Dermis blood vessel endothelial cell (primary cell): ENCODE measurements at regions not wholly inside any gene's neighbourhood (a gene's known extent, or its start where the extent isn't known, plus 50 kb on each side); places are given as distances from the start of the nearest gene placed in this dataset.

Experiments
- DNase-seq: peaks from one replicate; pipeline ENCODE4 v3.0.0; 2010

GRCh38 chr7:97470726-97471125 is 261.2 kb upstream of the TAC1 start:
- DNase-seq, result no peak

- DNase-seq, result no peak
Observed at GRCh38 chr7:97471491-97471890, 260.4 kb upstream of the TAC1 start.

- DNase-seq, result no peak
Observed at GRCh38 chr7:97479740-97480290, 252.1 kb upstream of the TAC1 start.

GRCh38 chr7:97480772-97481390 is 251.0 kb upstream of the TAC1 start:
- no peak for DNase-seq

- DNase-seq, result no peak
Observed at GRCh38 chr7:97495487-97495886, 236.4 kb upstream of the TAC1 start.

GRCh38 chr7:97499204-97499603 is 232.7 kb upstream of the TAC1 start:
- no peak for DNase-seq

GRCh38 chr7:97503367-97504094 is 228.4 kb upstream of the TAC1 start:
- DNase-seq, result no peak

- no peak for DNase-seq
Observed at GRCh38 chr7:97506728-97507127, 225.2 kb upstream of the TAC1 start.

GRCh38 chr7:97512441-97513207 is 219.3 kb upstream of the TAC1 start:
- DNase-seq, result no peak

- no peak for DNase-seq
Observed at GRCh38 chr7:97513326-97513725, 218.6 kb upstream of the TAC1 start.

- no peak for DNase-seq
Observed at GRCh38 chr7:97541188-97541587, 190.7 kb upstream of the TAC1 start.

- no peak for DNase-seq
Observed at GRCh38 chr7:97555857-97556421, 175.9 kb upstream of the TAC1 start.

- no peak for DNase-seq
Observed at GRCh38 chr7:97565665-97566064, 166.2 kb upstream of the TAC1 start.

GRCh38 chr7:97573065-97573464 is 158.8 kb upstream of the TAC1 start:
- DNase-seq, result no peak

- no peak for DNase-seq
Observed at GRCh38 chr7:97576043-97576442, 155.8 kb upstream of the TAC1 start.

- DNase-seq, result no peak
Observed at GRCh38 chr7:97578225-97578624, 153.7 kb upstream of the TAC1 start.

- DNase-seq, result no peak
Observed at GRCh38 chr7:97580205-97580604, 151.7 kb upstream of the TAC1 start.

GRCh38 chr7:97595439-97595838 is 136.4 kb upstream of the TAC1 start:
- no peak for DNase-seq

- no peak for DNase-seq
Observed at GRCh38 chr7:97601931-97602457, 129.9 kb upstream of the TAC1 start.

GRCh38 chr7:97620495-97620894 is 111.4 kb upstream of the TAC1 start:
- DNase-seq, result no peak

GRCh38 chr7:97623333-97623732 is 108.6 kb upstream of the TAC1 start:
- DNase-seq, result no peak

- DNase-seq, result no peak
Observed at GRCh38 chr7:97630116-97630515, 101.8 kb upstream of the TAC1 start.

GRCh38 chr7:97635622-97636021 is 96.3 kb upstream of the TAC1 start:
- DNase-seq, result no peak
